Retinal pigment epithelial cell (primary cell): ENCODE measurements at regions not wholly inside any gene's neighbourhood (a gene's known extent, or its start where the extent isn't known, plus 50 kb on each side); places are given as distances from the start of the nearest gene placed in this dataset.

Experiments
- DNase-seq: peaks from one replicate; pipeline ENCODE4 v3.0.0-alpha.2; 2010; ENCODE audit warnings: low read depth
- H3K4me3 ChIP-seq: 2 replicates; pipeline ENCODE4 v1.5.1; 2011; ENCODE audit warnings: mild to moderate bottlenecking, low read length, control low read depth, moderate library complexity
- TF ChIP-seq, protein P1 (sequence below): conservative IDR thresholded peaks from 2 replicates; pipeline ENCODE4 v1.5.1; 2011; ENCODE audit warnings: low read depth, low read length, control low read depth, inconsistent platforms

DNA sequence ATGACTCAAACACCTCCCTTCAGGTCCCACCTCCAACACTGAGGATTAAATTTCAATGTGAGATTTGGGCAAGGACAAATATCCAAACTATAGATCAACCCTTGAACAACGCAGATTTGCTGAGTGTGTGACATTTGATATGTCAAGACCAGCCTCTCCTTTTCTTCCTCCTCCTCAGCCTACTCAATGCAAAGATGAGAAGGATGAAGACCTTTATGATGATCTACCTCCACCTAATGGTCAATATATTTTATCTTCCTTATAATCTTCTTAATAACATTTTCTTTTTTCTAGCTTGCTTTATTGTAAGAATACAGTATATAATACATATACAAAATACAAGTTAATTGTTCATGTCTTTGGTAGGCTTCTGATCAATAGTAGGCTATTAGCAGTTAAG, 67.5 kb upstream of the MPPED2 start:
- no peak overlapping the region for H3K4me3 ChIP-seq
- DNase-seq: no peak
- TF ChIP-seq, protein P1, sequence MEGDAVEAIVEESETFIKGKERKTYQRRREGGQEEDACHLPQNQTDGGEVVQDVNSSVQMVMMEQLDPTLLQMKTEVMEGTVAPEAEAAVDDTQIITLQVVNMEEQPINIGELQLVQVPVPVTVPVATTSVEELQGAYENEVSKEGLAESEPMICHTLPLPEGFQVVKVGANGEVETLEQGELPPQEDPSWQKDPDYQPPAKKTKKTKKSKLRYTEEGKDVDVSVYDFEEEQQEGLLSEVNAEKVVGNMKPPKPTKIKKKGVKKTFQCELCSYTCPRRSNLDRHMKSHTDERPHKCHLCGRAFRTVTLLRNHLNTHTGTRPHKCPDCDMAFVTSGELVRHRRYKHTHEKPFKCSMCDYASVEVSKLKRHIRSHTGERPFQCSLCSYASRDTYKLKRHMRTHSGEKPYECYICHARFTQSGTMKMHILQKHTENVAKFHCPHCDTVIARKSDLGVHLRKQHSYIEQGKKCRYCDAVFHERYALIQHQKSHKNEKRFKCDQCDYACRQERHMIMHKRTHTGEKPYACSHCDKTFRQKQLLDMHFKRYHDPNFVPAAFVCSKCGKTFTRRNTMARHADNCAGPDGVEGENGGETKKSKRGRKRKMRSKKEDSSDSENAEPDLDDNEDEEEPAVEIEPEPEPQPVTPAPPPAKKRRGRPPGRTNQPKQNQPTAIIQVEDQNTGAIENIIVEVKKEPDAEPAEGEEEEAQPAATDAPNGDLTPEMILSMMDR: no peak

DNA sequence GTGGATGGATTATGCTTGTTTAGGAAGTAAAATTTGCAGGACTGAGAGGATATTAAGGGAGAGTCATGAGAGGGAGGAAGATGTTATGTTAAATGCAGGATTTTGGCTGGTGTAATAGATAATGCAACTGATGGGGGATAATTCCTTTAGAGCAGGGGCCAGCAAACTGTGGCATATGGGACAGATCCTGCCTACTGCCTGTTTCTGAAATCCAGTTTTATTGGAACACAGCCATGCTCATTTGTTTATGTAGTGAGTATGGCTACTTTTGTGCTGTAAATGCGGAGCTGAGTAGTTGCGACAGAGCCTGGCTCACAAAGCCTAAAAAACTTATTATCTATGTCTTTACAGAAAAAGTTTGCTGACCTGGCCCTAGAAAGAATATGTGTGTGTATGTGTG, 66.6 kb upstream of the MPPED2 start:
- TF ChIP-seq, protein P1: no peak
- no peak for DNase-seq

GRCh38 chr11:30650266-30650665, 64.1 kb upstream of the MPPED2 start:
- TF ChIP-seq, protein P1: no peak
- no peak for DNase-seq
- no peak overlapping the region for H3K4me3 ChIP-seq

More for the DNA sequence above, 66.6 kb upstream of the MPPED2 start:
- H3K4me3 ChIP-seq: no peak overlapping the region
